Brain pericyte (primary cell): ENCODE measurements at regions not wholly inside any gene's neighbourhood (a gene's known extent, or its start where the extent isn't known, plus 50 kb on each side); places are given as distances from the start of the nearest gene placed in this dataset.

ENCODE experiments used
- DNase-seq: peaks from one replicate; pipeline ENCODE4 v3.0.0-alpha.2; 2012; ENCODE audit warnings: low read depth, low spot score

DNA sequence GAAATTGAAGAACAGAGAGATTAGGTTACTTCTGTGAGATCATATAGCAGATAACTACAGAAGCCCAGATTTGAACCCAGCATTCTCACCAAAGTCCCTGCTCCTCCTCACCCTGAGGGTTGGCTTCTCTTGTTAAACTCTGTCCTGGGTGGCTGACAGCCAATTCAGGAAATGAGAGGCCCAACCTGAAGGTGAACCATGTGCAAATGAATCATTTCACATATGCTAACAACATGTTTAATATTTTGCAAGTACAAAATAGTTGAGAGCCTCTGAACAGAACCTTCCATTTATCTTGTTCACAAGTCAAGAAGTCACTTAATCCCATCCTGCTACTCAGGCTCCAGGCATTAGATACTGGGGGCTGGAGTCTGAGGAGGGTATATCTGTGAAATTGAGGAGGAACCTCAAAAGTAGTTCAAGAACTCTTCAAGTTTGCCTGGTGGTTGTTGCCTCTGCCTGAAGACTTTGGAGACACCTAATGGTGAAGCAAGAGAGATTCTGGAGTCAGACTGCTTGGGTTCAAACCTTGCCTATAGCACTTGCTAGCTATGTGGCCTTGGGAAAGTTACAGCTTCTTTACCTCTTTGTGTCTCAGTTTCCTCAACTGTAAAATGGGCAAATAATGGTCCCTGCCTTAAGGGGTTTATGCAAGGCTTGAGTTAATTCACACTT is 564.0 kb downstream of the PSAT1 start:
- no peak for DNase-seq

GRCh38 chr9:78863531-78863930 is 566.6 kb downstream of the PSAT1 start:
- no peak for DNase-seq

- DNase-seq: no peak
Measured at GRCh38 chr9:78865737-78866136, 568.8 kb downstream of the PSAT1 start.

GRCh38 chr9:78866207-78867132 is 569.5 kb downstream of the PSAT1 start:
- DNase-seq: no peak

- DNase-seq: no peak
Measured at GRCh38 chr9:78871086-78871451, 574.1 kb downstream of the PSAT1 start.

DNA sequence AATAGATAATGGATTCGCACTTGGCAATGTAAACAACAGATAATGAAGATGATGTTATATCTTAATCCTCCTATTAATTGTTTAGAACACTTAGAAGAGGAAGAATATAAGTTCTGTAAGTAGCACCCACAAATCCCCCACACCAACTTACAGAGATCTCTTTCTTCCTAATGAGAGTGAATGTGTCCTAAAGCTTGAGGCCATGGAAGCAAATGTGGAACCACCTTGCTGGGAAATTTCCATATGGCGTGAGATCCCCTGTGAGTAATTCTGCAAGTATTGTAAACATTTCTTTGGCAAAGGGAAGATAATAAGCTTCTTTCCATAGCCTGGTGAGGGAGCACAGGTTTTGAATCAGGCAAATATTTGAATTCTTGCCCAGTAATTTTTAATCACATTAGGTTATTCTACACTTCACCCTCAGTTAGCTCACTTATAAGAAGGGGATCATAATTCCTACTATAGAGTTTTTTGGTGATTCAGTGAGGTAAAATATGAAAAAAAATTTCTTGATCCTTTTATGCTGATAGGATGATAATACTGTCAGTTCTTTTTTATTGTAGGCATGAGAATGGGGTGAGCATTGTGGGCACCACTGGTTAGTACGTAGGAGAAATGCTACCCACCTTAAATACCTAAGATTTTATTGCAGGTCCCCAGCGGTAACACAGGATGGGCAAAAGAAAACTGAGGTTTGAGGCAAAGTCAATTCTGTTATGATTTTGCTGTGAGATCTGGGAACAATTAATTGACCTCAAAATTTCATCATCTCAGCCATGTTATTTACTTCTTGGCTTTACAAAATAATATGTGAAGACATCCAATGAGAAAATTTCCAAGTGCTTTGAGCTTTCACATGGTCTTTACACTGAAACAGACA is 574.8 kb downstream of the PSAT1 start:
- no peak for DNase-seq

GRCh38 chr9:78874061-78874460 is 577.1 kb downstream of the PSAT1 start:
- no peak for DNase-seq

GRCh38 chr9:78879324-78880100 is 582.6 kb downstream of the PSAT1 start:
- DNase-seq: no peak

- DNase-seq: no peak
Measured at GRCh38 chr9:78881295-78881694, 584.4 kb downstream of the PSAT1 start.

DNA sequence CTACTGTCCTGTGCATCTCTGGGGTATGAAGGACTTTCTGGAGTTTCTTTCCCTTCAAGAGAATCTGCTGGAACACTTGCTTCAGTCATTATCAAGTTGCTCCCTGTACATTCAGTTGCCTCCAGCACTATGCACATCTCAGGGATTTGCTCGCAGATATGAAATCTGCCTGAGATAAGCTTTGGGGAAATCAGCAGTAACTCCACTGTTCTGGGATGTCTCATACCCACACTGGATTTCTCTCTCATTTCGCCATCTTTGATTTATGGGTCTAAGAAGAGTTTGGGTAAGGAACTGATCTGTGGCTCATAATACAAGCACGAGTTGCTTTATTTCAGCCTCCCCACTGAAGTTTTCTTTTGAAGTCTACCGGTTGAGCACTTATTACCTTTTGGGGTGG is 585.6 kb downstream of the PSAT1 start:
- no peak for DNase-seq

- no peak for DNase-seq
Measured at GRCh38 chr9:78884611-78885150, 587.8 kb downstream of the PSAT1 start.

DNA sequence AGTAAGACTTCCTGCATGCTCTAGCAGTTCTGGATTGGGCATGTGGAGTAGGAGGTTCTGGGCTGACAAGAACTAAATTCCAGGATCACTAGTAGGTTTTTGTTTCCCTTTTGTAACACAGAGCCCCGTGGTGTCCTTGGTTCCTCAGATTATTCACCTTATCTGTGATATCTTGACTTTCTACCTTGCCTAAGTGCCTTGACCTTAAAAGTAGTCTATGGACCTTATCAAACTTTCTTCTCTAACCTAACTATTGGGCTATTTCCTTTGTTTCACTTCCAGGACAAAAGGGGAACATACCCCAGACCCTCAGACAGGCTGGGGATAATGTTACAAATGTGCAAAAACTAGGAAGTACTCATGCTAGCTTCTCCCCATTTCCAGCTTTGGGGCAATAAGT is 595.3 kb downstream of the PSAT1 start:
- no peak for DNase-seq

GRCh38 chr9:78892769-78893168 is 595.8 kb downstream of the PSAT1 start:
- no peak for DNase-seq

DNA sequence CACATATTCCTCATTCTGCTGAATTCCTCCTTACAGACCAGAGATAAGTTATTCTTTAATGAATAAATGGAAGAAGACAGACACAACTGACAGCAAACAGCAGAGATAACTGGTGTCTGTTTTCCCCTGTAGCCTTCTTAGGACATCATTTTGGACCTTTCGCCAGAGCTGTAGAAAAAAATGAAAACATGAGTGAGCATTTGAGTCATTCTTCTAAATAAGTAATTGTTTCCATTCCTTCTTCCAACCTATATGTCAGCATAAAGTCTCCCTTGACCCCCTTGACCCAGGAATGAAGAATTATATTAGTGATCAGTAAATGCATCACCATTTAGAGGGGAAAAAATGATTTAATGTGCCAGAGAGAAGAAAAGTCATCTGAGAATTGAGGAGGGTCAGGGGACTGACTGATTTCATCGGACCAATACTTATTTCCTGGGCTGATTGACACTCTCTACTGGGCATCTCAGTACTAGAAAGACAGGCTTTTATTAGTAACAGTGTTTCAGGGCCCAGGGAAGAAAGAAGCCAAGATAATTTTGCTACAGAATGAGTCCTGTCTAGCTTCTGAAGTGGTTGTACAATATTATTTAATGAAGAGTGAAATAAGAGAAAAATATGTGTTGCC is 597.0 kb downstream of the PSAT1 start:
- no peak for DNase-seq

DNA sequence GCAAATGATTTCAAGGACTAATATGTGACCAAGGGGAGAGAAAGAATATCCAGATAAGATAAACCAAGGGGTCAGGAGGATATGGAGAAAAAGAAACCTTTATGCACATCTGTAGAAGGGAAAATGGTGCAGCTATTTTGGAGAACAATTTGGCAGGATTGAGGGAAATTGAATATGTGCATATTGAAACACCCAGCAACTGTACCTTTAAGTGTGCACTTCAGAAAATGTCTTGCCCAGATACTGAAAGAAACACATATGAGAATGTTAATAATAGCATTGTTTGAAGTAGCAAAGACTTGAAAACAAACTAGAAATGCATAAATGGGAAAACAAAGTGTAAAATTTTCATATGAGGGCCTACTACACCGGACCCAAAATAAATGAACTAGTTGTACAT is 599.6 kb downstream of the PSAT1 start:
- DNase-seq: no peak

- DNase-seq: no peak
Measured at GRCh38 chr9:78898234-78898633, 601.3 kb downstream of the PSAT1 start.

- no peak for DNase-seq
Measured at GRCh38 chr9:78899006-78899405, 602.1 kb downstream of the PSAT1 start.

DNA sequence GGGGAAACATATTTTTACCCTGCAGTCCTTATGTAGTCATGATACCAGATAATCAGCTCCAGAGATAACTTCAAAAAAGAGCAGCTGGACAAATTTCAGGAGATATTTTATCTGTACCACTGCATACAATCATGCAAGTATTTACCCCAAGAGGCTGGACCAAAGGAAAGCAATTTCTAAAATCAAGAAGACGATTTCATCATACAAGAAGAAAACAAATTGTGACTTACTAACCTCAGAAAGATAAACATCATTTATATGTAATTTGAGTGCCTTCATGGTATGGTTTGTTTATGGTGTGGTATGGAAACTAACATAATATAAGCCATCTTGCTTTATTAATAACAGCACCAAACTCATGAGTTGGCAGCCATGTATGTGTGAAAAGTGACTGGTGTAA is 603.6 kb downstream of the PSAT1 start:
- no peak for DNase-seq

GRCh38 chr9:78902051-78902450 is 605.1 kb downstream of the PSAT1 start:
- no peak for DNase-seq

DNA sequence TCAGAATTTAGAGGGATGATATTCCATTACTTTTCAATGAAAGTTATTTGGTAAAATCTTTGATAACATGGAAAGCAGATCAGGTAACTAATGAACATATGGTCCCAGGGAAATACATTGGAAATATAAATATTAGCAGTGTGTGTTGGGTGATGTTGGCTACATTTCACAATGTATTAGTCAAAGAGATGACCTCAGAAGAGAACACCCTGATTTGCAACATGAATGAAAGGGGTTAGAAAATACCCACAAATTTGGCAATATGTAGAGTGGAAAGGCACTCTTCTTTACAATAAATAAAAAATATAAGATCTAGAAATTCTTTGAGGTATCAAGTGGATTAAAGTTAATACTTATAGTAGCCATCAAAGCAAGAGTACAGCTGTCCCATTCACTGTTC is 606.7 kb downstream of the PSAT1 start:
- DNase-seq: no peak

DNA sequence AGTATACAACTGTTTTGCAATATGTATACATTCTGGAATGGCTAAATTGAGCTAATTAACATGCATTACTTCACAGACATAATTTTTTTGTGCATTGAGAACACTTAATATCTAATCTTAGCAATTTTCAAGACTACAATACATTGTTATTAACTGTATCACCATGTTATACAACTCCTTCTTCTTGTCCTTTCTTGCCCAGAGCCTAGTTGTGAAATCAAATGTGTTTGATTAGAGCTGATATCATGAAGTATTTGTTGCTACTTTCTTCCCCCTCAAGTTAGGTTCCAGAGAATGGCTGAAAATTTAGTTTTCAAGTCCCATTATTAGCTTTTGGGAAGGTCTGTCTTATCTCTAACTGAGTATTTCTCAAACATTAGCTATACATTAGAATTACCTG is 607.8 kb downstream of the PSAT1 start:
- DNase-seq: no peak
